SU-DHL-6 (cell line): ENCODE measurements at regions not wholly inside any gene's neighbourhood (a gene's known extent, or its start where the extent isn't known, plus 50 kb on each side); places are given as distances from the start of the nearest gene placed in this dataset.
A peak's percentile ranks its signal among the peaks of the same experiment; 100 is the strongest.

Experiments
- H2AFZ ChIP-seq: fragments of 200-600 bp; sonication (generic); 2 replicates; pipeline ENCODE4 v1.6.1; 2014; ENCODE audit warnings: low read depth, mild to moderate bottlenecking, moderate library complexity, mixed read lengths, antibody characterized with exemption, low read length; ENCODE audit not compliant: severe bottlenecking
- H3F3A ChIP-seq: fragments of 200-600 bp; shearing (Covaris generic); 2 replicates; pipeline ENCODE4 v1.6.0; 2016; ENCODE audit warnings: antibody characterized with exemption, mild to moderate bottlenecking; ENCODE audit not compliant: insufficient read depth
- H3K27ac ChIP-seq: fragments of 200-600 bp; sonication (generic); 2 replicates; pipeline ENCODE4 v1.5.1; 2016; ENCODE audit warnings: low read depth, mild to moderate bottlenecking, low read length, moderate library complexity, mixed read lengths
- H3K27me3 ChIP-seq: fragments of 200-600 bp; sonication (generic), shearing (Covaris generic); 2 replicates; pipeline ENCODE4 v1.6.0; 2014; ENCODE audit warnings: mild to moderate bottlenecking, low read length
- H3K36me3 ChIP-seq: fragments of 200-600 bp; sonication (generic); 2 replicates; pipeline ENCODE4 v1.6.1; 2014; ENCODE audit warnings: mild to moderate bottlenecking, low read length, mixed read lengths
- H3K4me2 ChIP-seq: fragments of 300-600, 200-600 bp; shearing (Covaris generic), sonication (generic); 2 replicates; pipeline ENCODE4 v1.6.0; 2014; ENCODE audit warnings: low read length, low read depth, mild to moderate bottlenecking; ENCODE audit not compliant: poor library complexity, severe bottlenecking
- H3K4me3 ChIP-seq: fragments of 200-600 bp; sonication (generic); 2 replicates; pipeline ENCODE4 v1.5.1; 2014; ENCODE audit warnings: antibody characterized with exemption, low read length, mild to moderate bottlenecking, mixed read lengths; ENCODE audit not compliant: insufficient read depth, poor library complexity, severe bottlenecking
- H3K79me2 ChIP-seq: fragments of 200-600 bp; sonication (generic); 2 replicates; pipeline ENCODE4 v1.6.1; 2014; ENCODE audit warnings: mild to moderate bottlenecking, low read length, moderate library complexity; ENCODE audit not compliant: insufficient read depth
- H3K9ac ChIP-seq: fragments of 200-600 bp; sonication (generic); 2 replicates; pipeline ENCODE4 v1.7.0; 2014; ENCODE audit warnings: mild to moderate bottlenecking, low read length
- H3K9me2 ChIP-seq: fragments of 200-600 bp; sonication (generic); replicated peaks from 2 replicates; pipeline ENCODE4 v1.6.1; 2014; ENCODE audit warnings: low read length; ENCODE audit not compliant: insufficient read depth
- H3K9me3 ChIP-seq: fragments of 200-600 bp; sonication (generic); 2 replicates; pipeline ENCODE4 v1.6.1; 2014; ENCODE audit warnings: low read length, mixed read lengths; ENCODE audit not compliant: insufficient read depth
- H4K20me1 ChIP-seq: fragments of 200-600 bp; sonication (generic); 2 replicates; pipeline ENCODE4 v1.6.1; 2014; ENCODE audit warnings: low read depth, mild to moderate bottlenecking, antibody characterized with exemption, low read length, moderate library complexity, mixed read lengths
- EZH2phosphoT487 ChIP-seq: fragments of 200-600 bp; sonication (generic), shearing (Covaris generic); conservative IDR thresholded peaks from 2 replicates; pipeline ENCODE4 v1.6.1; 2018; ENCODE audit warnings: mild to moderate bottlenecking, antibody characterized with exemption, low read length, moderate library complexity, mixed read lengths
- TF ChIP-seq, protein P1 (sequence below): fragments of 200-600 bp; sonication (generic); IDR thresholded peaks from one replicate; pipeline ENCODE4 v1.5.1; 2017; ENCODE audit warnings: antibody characterized with exemption, mild to moderate bottlenecking, low read length, moderate library complexity; ENCODE audit not compliant: insufficient read depth, poor library complexity, severe bottlenecking

DNA sequence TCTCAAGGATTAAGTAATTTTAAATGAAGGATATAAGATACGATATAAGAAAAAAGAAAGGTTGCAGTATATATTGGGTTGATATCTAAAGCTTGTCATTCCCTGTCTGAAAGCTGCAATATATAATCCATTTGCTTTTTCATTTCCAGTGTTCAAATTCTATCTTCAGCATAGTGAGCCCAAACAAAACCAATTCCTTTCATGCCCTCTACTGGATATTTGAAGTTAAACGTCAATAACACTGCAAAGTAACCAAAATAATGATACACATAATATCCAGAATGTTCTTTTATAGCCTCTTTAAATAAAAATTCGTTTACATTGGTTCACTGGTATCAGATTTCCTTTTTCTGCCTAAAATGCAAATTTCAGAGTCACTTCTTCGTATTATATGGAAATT lies 64.5 kb upstream of the DAAM1 start:
- Histone ChIP-seq H2AFZ (no peak overlapping the region), H3K9me2 (no peaks in the 10 kb centered on the region), H3K9ac (no peak overlapping the region), H3K36me3 (no peaks in the 10 kb centered on the region), H3K4me3 (no peak overlapping the region), H3K9me3 (no peaks in the 10 kb centered on the region), H3K4me2 (no peak overlapping the region), H3K27ac (no peak overlapping the region), H4K20me1 (no peaks in the 10 kb centered on the region), H3F3A (no peaks in the 10 kb centered on the region), H3K27me3 (no peaks in the 10 kb centered on the region), H3K79me2 (no peaks in the 10 kb centered on the region)
- TF ChIP-seq, protein P1, sequence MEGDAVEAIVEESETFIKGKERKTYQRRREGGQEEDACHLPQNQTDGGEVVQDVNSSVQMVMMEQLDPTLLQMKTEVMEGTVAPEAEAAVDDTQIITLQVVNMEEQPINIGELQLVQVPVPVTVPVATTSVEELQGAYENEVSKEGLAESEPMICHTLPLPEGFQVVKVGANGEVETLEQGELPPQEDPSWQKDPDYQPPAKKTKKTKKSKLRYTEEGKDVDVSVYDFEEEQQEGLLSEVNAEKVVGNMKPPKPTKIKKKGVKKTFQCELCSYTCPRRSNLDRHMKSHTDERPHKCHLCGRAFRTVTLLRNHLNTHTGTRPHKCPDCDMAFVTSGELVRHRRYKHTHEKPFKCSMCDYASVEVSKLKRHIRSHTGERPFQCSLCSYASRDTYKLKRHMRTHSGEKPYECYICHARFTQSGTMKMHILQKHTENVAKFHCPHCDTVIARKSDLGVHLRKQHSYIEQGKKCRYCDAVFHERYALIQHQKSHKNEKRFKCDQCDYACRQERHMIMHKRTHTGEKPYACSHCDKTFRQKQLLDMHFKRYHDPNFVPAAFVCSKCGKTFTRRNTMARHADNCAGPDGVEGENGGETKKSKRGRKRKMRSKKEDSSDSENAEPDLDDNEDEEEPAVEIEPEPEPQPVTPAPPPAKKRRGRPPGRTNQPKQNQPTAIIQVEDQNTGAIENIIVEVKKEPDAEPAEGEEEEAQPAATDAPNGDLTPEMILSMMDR, result no peak
- TF ChIP-seq EZH2phosphoT487, result no peak

DNA sequence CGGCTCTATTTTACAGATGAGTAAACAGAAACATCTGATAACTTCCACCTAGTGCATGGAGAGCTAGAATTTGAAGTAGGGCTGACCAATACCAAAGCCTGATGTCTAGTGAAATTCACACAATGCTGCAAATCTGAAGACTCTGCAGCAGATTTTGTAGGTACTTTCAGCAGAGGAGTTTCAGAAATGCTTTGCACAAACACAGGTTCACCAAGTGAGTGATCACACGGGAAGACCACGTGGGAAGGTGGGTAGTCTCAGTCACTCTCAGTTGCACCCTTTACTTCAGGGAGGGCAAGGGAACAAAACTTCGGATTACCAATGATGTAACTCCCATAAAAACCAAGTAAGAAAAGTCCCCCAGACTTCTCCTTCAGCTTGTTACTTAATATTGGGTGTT lies 63.3 kb upstream of the DAAM1 start:
- Histone ChIP-seq H3K4me3 (no peak overlapping the region), H3K9me2 (no peaks in the 10 kb centered on the region), H3K9ac (no peak overlapping the region), H4K20me1 (no peaks in the 10 kb centered on the region), H3K4me2 (no peak overlapping the region), H3K27ac (no peak overlapping the region), H3K27me3 (no peaks in the 10 kb centered on the region), H3K9me3 (no peaks in the 10 kb centered on the region), H3K36me3 (no peaks in the 10 kb centered on the region), H3F3A (no peaks in the 10 kb centered on the region), H2AFZ (no peak overlapping the region), H3K79me2 (no peaks in the 10 kb centered on the region)
- TF ChIP-seq, protein P1, result no peak
- no peak for TF ChIP-seq EZH2phosphoT487

DNA sequence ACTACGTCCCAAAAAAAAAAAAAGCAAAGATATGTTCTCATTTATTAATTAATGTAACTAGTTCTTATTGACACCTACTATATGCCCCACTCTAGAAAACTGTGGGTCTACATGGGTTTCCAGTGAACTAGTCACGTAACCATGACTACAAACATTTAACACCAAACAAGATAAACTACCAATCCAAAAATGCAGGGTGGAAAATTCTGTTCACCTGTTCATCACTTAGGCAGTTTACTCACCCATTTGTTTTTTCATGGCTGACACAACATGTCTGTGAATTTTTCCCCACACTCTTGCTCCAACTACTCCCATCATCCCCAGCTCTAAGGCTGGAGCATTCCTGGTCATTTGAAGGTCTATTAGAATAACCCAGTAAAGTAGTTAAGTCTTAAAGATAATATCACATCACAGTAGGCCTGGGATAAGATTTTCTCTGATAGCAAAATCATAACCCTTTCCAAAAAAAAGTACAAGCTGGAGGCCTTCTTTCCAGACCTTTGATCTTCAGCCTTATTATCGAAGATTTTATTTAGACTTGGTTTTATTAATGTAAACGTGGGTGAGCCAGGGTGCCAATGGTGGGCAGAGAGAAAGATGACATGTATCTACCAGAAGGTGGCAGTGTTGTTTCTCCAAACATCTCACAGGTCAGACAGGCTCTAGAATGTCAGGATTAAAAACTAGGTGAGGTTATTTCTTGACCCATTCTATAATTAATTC lies 61.6 kb upstream of the DAAM1 start:
- Histone ChIP-seq H3K4me3 (no peak overlapping the region), H2AFZ (no peak overlapping the region), H3K36me3 (no peaks in the 10 kb centered on the region), H3K9ac (no peak overlapping the region), H3K9me3 (no peaks in the 10 kb centered on the region), H3K9me2 (no peaks in the 10 kb centered on the region), H4K20me1 (no peaks in the 10 kb centered on the region), H3K27me3 (no peaks in the 10 kb centered on the region), H3F3A (no peaks in the 10 kb centered on the region), H3K27ac (no peak overlapping the region), H3K4me2 (no peak overlapping the region), H3K79me2 (no peaks in the 10 kb centered on the region)
- TF ChIP-seq, protein P1, result peak; percentile 59
- no peak for TF ChIP-seq EZH2phosphoT487
